Uterus (tissue), 3 donors: ENCODE measurements at regions not wholly inside any gene's neighbourhood (a gene's known extent, or its start where the extent isn't known, plus 50 kb on each side); places are given as distances from the start of the nearest gene placed in this dataset.

Experiments
- DNase-seq, 2 donors: peaks; one replicate each; pipeline ENCODE4 v3.0.0-alpha.2; 2019 to 2020
- H3K27ac ChIP-seq, 2 donors: fragments of 200-600 bp; sonication (generic); 1 replicate in 1 of 2; 2 replicates in 1 of 2; pipeline ENCODE4 v1.5.1; 2016 to 2018
- H3K27me3 ChIP-seq, 2 donors: fragments of 200-600 bp; sonication (generic); one replicate each; pipeline ENCODE4 v1.5.1; 2018 to 2019; ENCODE audit warnings: control low read depth in 1 of 2
- H3K36me3 ChIP-seq, 2 donors: fragments of 200-600 bp; sonication (generic); one replicate each; pipeline ENCODE4 v1.5.1; 2019; ENCODE audit warnings: control low read depth in 1 of 2
- H3K4me1 ChIP-seq, 2 donors: fragments of 200-600 bp; sonication (generic); one replicate each; pipeline ENCODE4 v1.5.1; 2018 to 2019; ENCODE audit warnings: control low read depth in 1 of 2
- H3K4me3 ChIP-seq, 2 donors: fragments of 200-600 bp; sonication (generic); 1 replicate in 1 of 2; 2 replicates in 1 of 2; pipeline ENCODE4 v1.5.1; 2018 to 2019; ENCODE audit warnings: mild to moderate bottlenecking in 1 of 2
- H3K9me3 ChIP-seq, 2 donors: fragments of 200-600 bp; sonication (generic); one replicate each; pipeline ENCODE4 v1.5.1; 2019; ENCODE audit warnings: control low read depth in 1 of 2
- POLR2A ChIP-seq, 2 donors: fragments of 450-650 bp; IDR thresholded peaks; one replicate each; pipeline ENCODE4 v1.6.1; 2016; ENCODE audit warnings: antibody characterized with exemption in 2 of 2, mild to moderate bottlenecking in 1 of 2, moderate library complexity in 1 of 2
- intact Hi-C: fragments of 100-400 bp; cut with DNase I; formaldehyde crosslinking; loops from one replicate; pipeline ENCODE4 v1.15.1; 2023; ENCODE audit warnings: low total_unique reads
- TF ChIP-seq, protein P1 (sequence below), 4 experiments: fragments of 200-600 bp in 2 of 4; fragments of 450-650 bp in 2 of 4; sonication (generic) in 2 of 4; IDR thresholded peaks; one replicate each; pipeline ENCODE4 v1.5.1; 2016 to 2019; ENCODE audit warnings: antibody characterized with exemption in 4 of 4, mild to moderate bottlenecking in 2 of 4, moderate library complexity in 1 of 4
- donor health status: DM: yes; HTN: yes; CAD: no.

DNA sequence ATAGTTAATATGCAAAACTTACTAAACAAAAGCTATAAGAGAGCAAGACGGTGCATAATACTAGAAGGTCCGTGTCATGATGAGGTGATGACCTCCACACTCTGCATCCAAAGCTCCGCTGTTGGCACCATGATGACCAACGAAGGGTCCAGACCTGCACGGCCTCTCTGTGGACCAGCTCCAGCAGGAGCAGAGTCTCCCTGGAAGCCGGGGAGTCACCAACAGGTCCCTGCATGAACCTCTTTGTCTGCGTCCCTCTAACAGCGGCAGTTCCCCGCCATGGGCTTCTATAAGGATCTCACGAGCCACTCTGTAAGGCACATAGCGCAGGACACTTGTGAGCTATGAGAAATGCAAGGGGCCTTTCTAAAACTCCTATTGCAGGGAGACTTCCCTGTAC, 517.3 kb downstream of the BRD1 start:
- H3K36me3 ChIP-seq: no peaks in the 10 kb centered on the region
- no peaks in the 10 kb centered on the region for H3K4me1 ChIP-seq
- intact Hi-C loops: no loop called here
- no peak for DNase-seq
- no peak overlapping the region for H3K4me3 ChIP-seq
- no peak for TF ChIP-seq POLR2A (IDR thresholded peaks at IDR 0.05)
- TF ChIP-seq, protein P1, sequence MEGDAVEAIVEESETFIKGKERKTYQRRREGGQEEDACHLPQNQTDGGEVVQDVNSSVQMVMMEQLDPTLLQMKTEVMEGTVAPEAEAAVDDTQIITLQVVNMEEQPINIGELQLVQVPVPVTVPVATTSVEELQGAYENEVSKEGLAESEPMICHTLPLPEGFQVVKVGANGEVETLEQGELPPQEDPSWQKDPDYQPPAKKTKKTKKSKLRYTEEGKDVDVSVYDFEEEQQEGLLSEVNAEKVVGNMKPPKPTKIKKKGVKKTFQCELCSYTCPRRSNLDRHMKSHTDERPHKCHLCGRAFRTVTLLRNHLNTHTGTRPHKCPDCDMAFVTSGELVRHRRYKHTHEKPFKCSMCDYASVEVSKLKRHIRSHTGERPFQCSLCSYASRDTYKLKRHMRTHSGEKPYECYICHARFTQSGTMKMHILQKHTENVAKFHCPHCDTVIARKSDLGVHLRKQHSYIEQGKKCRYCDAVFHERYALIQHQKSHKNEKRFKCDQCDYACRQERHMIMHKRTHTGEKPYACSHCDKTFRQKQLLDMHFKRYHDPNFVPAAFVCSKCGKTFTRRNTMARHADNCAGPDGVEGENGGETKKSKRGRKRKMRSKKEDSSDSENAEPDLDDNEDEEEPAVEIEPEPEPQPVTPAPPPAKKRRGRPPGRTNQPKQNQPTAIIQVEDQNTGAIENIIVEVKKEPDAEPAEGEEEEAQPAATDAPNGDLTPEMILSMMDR (IDR thresholded peaks at IDR 0.05): no peak
- no peaks in the 10 kb centered on the region for H3K27me3 ChIP-seq
- no peaks in the 10 kb centered on the region for H3K9me3 ChIP-seq
- no peak overlapping the region for H3K27ac ChIP-seq

DNA sequence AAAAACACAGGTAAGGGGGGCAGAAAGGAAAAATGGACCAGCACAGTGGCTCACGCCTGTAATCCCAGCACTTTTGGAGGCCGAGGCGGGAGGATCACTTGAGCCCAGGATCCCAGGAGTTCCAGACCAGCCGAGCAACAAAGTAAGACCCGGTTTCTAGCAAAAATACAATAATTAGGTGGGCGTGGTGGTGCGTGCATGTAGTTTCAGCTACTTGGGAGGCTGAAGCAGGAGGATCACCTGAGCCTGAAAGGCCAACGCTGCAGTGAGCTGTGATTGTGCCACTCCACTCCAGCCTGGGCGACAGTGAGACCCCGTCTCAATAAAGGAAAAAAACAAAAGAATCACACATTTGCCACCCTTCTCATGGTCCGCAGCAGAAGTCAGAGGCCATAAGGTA, 519.4 kb downstream of the BRD1 start:
- no peak overlapping the region for H3K4me3 ChIP-seq
- no peak overlapping the region for H3K27ac ChIP-seq
- H3K9me3 ChIP-seq: no peaks in the 10 kb centered on the region
- TF ChIP-seq, protein P1 (IDR thresholded peaks at IDR 0.05): no peak
- no peak for TF ChIP-seq POLR2A (IDR thresholded peaks at IDR 0.05)
- intact Hi-C loops: no loop called here
- H3K27me3 ChIP-seq: no peaks in the 10 kb centered on the region
- H3K4me1 ChIP-seq: no peaks in the 10 kb centered on the region
- no peak for DNase-seq
- H3K36me3 ChIP-seq: no peaks in the 10 kb centered on the region

DNA sequence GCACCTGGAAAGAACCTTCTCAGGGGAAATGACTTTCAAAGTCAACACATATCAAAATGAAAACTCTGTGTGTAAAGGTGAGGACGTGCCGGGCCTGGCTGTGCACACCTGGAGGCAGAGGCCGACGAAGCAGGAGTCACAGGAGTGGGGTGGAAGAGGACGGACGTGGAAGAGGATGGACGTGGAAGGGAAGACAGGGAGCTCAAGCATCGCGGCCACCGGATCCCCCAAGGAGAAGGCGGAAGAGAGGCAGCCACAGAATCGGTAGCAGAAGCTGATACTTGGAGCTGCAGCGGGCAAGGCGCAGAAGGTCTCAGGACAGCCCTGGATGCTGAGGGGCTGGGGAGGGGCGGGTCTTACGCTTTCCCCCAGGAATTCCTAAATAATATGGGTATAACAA, 519.8 kb downstream of the BRD1 start:
- Histone ChIP-seq H3K4me3 (no peak overlapping the region), H3K4me1 (no peaks in the 10 kb centered on the region), H3K27ac (no peak overlapping the region), H3K36me3 (no peaks in the 10 kb centered on the region), H3K9me3 (no peaks in the 10 kb centered on the region), H3K27me3 (no peaks in the 10 kb centered on the region)
- intact Hi-C loops: no loop called here
- no peak for TF ChIP-seq POLR2A (IDR thresholded peaks at IDR 0.05)
- TF ChIP-seq, protein P1 (IDR thresholded peaks at IDR 0.05): no peak
- no peak for DNase-seq

DNA sequence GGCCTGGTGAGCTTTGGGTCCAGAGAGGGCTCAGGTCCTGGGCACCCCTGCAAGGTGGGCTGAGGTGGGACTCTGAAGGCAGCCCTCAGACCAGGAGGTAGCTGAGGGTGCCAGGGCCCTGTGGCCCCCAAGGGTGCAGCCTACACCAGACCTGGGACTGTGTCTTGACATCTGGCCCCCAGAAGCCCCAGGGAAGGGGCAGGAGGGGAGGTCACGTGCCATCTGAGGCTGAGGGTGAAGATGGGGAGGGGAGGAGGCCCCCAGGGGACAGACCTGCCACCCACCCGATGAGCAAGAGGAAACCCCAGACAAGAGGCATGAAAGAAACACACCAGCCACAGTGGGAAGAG, 520.2 kb downstream of the BRD1 start:
- H3K4me3 ChIP-seq: no peak overlapping the region
- intact Hi-C loops: no loop called here
- no peaks in the 10 kb centered on the region for H3K36me3 ChIP-seq
- H3K27me3 ChIP-seq: no peaks in the 10 kb centered on the region
- TF ChIP-seq, protein P1 (IDR thresholded peaks at IDR 0.05): no peak
- no peak for TF ChIP-seq POLR2A (IDR thresholded peaks at IDR 0.05)
- H3K9me3 ChIP-seq: no peaks in the 10 kb centered on the region
- no peaks in the 10 kb centered on the region for H3K4me1 ChIP-seq
- H3K27ac ChIP-seq: no peak overlapping the region
- DNase-seq: no peak

DNA sequence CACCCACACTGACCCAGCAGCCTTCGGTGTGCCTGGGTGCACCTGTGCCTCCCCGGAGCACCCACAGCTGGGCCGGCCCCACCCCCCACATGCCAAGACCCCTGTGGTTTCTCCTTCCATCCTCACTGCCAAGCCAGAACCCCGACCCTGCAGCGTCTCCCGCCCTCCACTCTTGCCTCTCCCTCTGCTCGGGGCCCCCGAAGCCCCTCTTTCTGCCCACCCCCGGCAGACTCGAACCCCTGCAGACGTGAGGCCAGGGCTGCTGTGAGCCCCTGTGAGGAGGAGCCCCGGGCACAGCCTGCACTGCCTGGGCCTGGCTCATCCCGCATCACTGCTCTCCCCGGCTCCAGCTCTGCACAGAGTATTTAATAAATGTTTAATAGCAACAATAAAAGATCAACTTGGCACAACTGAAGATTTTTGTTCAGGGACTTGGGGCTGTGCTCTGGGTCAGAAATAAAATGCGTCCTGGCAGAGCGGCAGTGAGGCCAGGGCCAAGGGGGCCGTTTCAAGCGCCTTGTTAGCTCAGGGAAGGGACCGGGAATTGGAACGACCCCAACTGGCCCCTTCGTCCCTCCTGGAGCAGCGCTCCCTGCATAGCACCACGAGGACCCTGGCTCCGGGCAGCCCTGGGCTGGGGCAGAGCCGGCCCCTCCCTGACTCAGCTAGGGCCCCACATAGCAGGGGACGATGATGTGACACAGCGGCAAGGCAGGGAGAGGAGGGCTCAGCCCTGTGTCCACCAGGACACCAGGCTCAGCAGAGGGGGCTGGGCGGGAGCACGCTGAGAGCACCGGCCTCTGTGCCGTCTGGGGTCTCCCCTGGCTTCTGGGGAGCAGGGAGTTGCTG, 520.8 kb downstream of the BRD1 start:
- Histone ChIP-seq H3K27me3 (no peaks in the 10 kb centered on the region), H3K4me3 (no peak overlapping the region), H3K36me3 (no peaks in the 10 kb centered on the region), H3K4me1 (no peaks in the 10 kb centered on the region), H3K27ac (no peak overlapping the region), H3K9me3 (no peaks in the 10 kb centered on the region)
- no peak for DNase-seq
- TF ChIP-seq, protein P1 (IDR thresholded peaks at IDR 0.05): no peak
- no peak for TF ChIP-seq POLR2A (IDR thresholded peaks at IDR 0.05)
- intact Hi-C loops: no loop called here
